ACC112 (cell line): ENCODE measurements at regions not wholly inside any gene's neighbourhood (a gene's known extent, or its start where the extent isn't known, plus 50 kb on each side); places are given as distances from the start of the nearest gene placed in this dataset.
"Not testable (repeated sequence)": the region's sequence is repeated elsewhere in the genome, so short reads cannot be mapped to it uniquely, and the experiment has no call there.

Experiments used
- H2AFZ ChIP-seq: fragments of 200-600 bp; sonication (generic); one replicate; pipeline ENCODE4 v1.6.0; 2017; ENCODE audit warnings: antibody characterized with exemption, low read length; ENCODE audit not compliant: unreplicated experiment
- H3K27ac ChIP-seq: fragments of 200-600 bp; sonication (generic); 2 replicates; pipeline ENCODE4 v1.5.1; 2014; ENCODE audit warnings: low read depth, mild to moderate bottlenecking, antibody characterized with exemption, low read length, moderate library complexity
- H3K27me3 ChIP-seq: fragments of 200-600 bp; sonication (generic); 2 replicates; pipeline ENCODE4 v1.6.1; 2014; ENCODE audit warnings: mild to moderate bottlenecking, antibody characterized with exemption, low read length, moderate library complexity, mixed read lengths; ENCODE audit not compliant: insufficient read depth
- H3K36me3 ChIP-seq: fragments of 200-600 bp; sonication (generic); 2 replicates; pipeline ENCODE4 v1.6.1; 2016; ENCODE audit warnings: mild to moderate bottlenecking, antibody characterized with exemption, low read length, moderate library complexity, mixed read lengths; ENCODE audit not compliant: insufficient read depth
- H3K4me1 ChIP-seq: fragments of 200-600 bp; sonication (generic); one replicate; pipeline ENCODE4 v1.6.1; 2016; ENCODE audit warnings: low read length, mixed read lengths; ENCODE audit not compliant: insufficient read depth, unreplicated experiment, control insufficient read depth
- H3K4me3 ChIP-seq: fragments of 200-600 bp; sonication (generic); 2 replicates; pipeline ENCODE4 v1.5.1; 2014; ENCODE audit warnings: mild to moderate bottlenecking, low read depth, low read length
- H3K79me2 ChIP-seq: fragments of 200-600 bp; sonication (generic); one replicate; pipeline ENCODE4 v1.6.0; 2016; ENCODE audit warnings: low read length; ENCODE audit not compliant: control insufficient read depth, unreplicated experiment, insufficient read depth

DNA sequence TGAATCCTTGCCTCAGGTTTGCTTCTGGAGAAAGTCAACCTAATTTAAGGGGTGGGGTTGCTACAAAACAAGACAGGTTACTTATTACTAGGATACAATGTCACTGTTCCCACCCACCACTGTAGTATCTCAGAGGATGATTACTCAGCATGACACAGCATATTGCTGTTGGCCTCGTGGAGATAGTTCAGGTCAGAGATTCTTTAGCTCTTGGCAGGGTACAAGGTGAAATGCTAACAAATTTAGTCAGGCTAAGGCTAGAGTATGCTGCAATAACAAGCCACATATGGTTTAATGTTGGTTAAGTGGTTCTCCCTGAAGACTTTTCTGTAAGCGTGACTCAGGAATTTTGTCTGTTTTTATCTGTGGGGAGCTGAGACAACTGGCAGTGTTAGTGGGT lies 161.8 kb downstream of the EDEM1 start:
- H3K27me3 ChIP-seq = no peaks in the 10 kb centered on the region
- no peaks in the 10 kb centered on the region for H3K4me1 ChIP-seq
- H3K36me3 ChIP-seq = no peaks in the 10 kb centered on the region
- H2AFZ ChIP-seq = no peak overlapping the region
- no peaks in the 10 kb centered on the region for H3K79me2 ChIP-seq
- H3K27ac ChIP-seq = no peak overlapping the region
- no peak overlapping the region for H3K4me3 ChIP-seq

DNA sequence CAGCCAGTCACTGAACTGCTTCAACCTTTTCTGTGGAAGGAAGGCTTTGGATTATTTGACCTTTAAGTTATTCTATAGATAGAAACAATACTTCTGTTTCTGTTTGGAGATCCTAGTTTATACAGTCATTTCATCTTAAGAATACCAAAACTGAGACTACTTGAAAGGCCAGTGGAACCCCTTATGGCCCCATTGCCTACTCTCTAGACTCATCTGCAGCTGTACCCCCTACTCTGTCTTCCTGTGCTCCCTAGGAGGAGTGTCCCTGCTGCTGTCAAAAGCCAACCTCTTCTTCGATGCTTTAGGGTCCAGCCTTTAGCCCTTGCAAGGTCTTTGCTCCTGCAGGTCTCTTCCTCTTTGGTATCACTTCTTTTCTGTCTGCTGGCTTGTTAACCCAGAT lies 169.6 kb downstream of the EDEM1 start:
- H3K79me2 ChIP-seq = no peaks in the 10 kb centered on the region
- H3K36me3 ChIP-seq = no peaks in the 10 kb centered on the region
- H3K4me3 ChIP-seq = no peak overlapping the region
- no peaks in the 10 kb centered on the region for H3K4me1 ChIP-seq
- no peak overlapping the region for H3K27ac ChIP-seq
- no peaks in the 10 kb centered on the region for H3K27me3 ChIP-seq
- no peak overlapping the region for H2AFZ ChIP-seq

DNA sequence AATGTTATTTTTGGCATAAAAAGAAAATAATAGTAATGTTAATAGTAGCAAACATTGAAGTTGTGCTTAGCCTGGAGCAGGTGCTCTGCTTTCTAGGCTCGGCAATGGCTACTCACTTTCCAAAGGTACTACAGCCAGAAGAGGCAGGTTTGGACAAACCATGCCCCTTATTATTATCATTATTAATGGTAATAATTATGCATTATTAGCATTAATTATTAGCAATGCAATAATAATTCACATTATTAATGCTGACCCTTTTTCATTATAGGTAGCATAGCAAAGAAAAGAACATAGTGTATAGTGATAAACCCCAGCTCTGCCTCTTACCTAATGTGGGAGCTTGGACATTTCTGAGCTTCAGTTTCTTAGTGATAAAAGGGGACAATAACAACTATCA lies 171.4 kb downstream of the EDEM1 start:
- no peak overlapping the region for H2AFZ ChIP-seq
- no peaks in the 10 kb centered on the region for H3K36me3 ChIP-seq
- H3K27me3 ChIP-seq = no peaks in the 10 kb centered on the region
- H3K79me2 ChIP-seq = no peaks in the 10 kb centered on the region
- no peak overlapping the region for H3K4me3 ChIP-seq
- H3K4me1 ChIP-seq = no peaks in the 10 kb centered on the region
- H3K27ac ChIP-seq = no peak overlapping the region

DNA sequence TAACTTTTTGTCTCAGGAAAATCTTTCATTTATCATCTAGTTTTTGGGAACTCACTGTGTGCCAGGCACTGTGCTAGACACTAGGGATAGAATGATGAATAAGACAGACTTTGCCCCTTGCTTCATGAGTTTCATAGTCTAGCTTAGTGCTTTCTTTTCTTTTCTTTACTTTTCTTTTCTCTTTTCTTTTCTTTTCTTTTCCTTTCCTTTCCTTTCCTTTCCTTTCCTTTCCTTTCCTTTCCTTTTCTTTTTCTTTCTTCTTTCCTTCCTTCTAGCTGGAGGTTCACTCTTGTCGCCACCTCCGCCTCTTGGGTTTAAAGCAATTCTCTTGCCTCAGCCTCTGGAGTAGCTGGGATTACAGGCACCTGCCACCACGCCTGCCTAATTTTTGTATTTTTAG lies 172.9 kb downstream of the EDEM1 start:
- no peaks in the 10 kb centered on the region for H3K79me2 ChIP-seq
- H3K4me3 ChIP-seq = no peak overlapping the region
- H3K36me3 ChIP-seq = no peaks in the 10 kb centered on the region
- no peaks in the 10 kb centered on the region for H3K4me1 ChIP-seq
- H3K27me3 ChIP-seq = no peaks in the 10 kb centered on the region
- no peak overlapping the region for H2AFZ ChIP-seq
- no peak overlapping the region for H3K27ac ChIP-seq

DNA sequence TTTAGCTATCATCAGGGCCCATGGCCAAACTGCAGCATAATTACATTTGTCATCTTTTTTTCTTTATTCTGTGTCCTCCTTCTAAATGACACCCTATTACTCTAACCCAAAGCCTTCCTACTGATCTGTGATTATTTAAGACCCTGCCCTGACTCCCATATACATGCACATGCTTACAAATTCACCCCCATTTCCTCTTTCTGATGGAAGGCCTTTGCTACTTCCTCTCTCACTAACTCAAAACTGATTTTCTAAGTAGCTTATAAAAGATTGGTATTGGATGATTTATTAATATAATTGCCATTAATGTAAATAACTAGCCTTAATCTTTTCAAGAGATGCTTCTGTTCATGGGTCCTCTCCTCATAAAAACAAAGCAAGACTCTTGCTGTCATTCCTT lies 179.2 kb downstream of the EDEM1 start:
- no peak overlapping the region for H3K4me3 ChIP-seq
- no peak overlapping the region for H3K27ac ChIP-seq
- H3K79me2 ChIP-seq = no peaks in the 10 kb centered on the region
- no peak overlapping the region for H2AFZ ChIP-seq
- no peaks in the 10 kb centered on the region for H3K36me3 ChIP-seq
- H3K4me1 ChIP-seq = no peaks in the 10 kb centered on the region
- H3K27me3 ChIP-seq = no peaks in the 10 kb centered on the region

DNA sequence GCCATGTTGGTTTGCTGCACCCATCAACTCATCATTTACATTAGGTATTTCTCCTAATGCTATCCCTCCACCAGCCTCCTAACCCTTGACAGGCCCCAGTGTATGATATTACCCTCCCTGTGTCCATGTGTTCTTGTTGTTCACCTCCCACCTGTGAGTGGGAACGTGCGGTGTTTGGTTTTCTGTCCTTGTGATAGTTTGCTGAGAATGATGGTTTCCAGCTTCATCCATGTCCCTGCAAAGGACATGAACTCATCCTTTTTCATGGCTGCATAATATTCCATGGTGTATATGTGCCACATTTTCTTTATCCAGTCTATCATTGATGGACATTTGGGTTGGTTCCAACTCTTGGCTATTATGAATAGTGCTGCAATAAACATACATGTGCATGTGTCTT lies 184.0 kb downstream of the EDEM1 start:
- not testable (repeated sequence) for H2AFZ ChIP-seq, H3K4me3 ChIP-seq, H3K27me3 ChIP-seq, H3K36me3 ChIP-seq, H3K4me1 ChIP-seq, H3K79me2 ChIP-seq, H3K27ac ChIP-seq

DNA sequence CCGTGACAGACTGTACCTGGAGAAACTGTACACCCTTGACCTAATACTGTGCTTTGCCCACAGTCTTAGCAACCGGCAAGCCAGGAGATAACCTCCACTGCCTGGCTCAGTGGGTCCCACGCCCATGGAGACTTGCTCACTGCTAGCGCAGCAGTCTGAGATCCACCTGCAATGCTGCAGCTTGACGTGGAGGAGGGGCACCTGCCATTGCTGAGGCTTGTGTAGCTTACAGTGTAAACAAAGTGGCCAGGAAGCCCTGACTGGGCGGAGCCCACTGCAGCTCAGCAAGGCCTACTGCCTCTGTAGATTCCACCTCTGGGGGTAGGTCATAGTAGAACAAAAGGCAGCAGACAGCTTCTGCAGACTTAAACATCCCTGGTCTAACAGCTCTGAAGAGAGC lies 189.3 kb downstream of the EDEM1 start:
- H3K79me2 ChIP-seq = no peaks in the 10 kb centered on the region
- H3K27ac ChIP-seq = no peak overlapping the region
- no peak overlapping the region for H2AFZ ChIP-seq
- no peaks in the 10 kb centered on the region for H3K36me3 ChIP-seq
- H3K4me1 ChIP-seq = no peaks in the 10 kb centered on the region
- H3K27me3 ChIP-seq = no peaks in the 10 kb centered on the region
- H3K4me3 ChIP-seq = no peak overlapping the region

DNA sequence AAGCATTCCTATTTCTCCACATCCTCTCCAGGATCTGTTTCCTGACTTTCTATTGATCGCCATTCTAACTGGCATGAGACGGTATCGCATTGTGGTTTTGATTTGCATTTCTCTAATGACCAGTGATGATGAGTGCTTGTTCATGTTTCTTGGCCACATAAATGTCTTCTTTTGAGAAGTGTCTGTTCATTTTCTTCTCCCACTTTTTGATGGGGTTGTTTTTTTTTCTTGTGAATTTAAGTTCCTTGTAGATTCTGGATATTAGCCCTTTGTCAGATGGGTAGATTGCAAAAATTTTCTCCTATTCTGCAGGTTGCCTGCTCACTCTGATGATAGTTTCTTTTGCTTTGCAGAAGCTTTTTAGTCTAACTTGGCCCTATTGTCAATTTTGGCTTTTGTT lies 191.8 kb downstream of the EDEM1 start:
- not testable (repeated sequence) for H2AFZ ChIP-seq, H3K36me3 ChIP-seq, H3K27ac ChIP-seq, H3K4me1 ChIP-seq, H3K79me2 ChIP-seq, H3K4me3 ChIP-seq, H3K27me3 ChIP-seq

DNA sequence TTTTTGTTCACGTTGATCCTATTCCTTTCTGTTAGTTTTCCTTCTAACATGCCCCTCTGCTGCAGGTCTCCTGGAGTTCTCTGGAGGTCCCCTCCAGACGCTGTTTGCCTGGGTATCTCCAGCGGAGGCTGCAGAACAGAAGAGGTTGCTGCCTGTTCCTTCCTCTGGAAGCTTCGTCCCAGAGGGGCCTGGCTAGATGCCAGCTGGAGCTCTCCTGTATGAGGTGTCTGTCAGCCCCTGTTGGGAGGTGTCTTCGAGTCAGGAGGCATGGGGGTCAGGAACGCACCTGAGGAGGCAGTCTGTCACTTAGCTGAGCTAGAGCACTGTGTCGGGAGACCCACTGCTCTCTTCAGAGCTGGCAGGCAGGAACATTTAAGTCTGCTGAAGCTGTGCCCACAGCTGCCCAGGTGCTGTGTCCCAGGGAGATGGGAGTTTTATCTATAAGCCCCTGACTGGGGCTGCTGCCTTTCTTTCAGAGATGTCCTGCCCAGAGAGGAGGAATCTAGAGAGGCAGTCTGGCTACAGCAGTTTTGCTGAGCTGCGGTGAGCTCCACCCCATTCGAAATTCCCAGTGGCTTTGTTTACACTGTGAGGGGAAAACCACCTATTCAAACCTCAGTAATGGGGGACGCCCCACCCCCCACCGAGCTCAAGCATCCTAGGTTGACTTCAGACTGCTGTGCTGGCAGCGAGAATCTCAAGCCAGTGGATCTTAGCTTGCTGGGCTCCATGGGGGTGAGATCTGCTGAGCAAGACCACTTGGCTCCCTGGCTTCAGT lies 196.2 kb downstream of the EDEM1 start:
- not testable (repeated sequence) for H3K27me3 ChIP-seq, H3K79me2 ChIP-seq, H3K36me3 ChIP-seq, H3K27ac ChIP-seq, H3K4me1 ChIP-seq, H2AFZ ChIP-seq, H3K4me3 ChIP-seq

DNA sequence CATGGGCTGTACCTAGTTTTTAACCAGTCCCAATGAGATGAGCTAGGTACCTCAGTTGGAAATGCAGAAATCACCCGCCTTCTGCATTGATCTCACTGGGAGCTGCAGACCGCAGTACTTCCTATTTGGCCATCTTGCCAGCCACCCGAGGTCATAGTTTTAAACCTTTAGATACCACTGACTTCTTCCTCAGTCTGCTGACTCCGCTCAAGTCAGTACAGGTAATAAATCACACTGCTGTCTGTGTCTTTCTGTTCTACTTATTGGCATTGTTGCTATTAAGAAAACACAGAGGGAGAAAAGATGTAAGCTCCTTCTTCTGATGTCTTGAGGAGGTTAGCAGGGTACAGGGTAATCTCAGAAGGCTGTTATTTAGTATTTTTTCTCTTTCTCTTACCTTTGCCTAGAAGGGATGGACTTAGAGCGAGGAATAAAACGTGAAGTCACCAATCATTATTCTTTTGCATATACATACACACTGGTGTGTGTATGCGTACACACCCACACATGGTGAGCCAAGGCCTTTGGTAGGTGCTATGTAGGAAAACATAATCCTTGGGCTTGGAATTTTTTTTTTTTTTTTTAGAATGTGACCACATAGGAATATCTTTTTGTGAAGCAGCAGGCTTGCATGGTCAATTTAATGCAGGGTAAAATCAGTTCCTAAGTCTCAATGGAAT lies 197.2 kb downstream of the EDEM1 start:
- Histone ChIP-seq H3K4me1 (no peaks in the 10 kb centered on the region), H3K27ac (no peak overlapping the region), H3K79me2 (no peaks in the 10 kb centered on the region), H3K36me3 (no peaks in the 10 kb centered on the region), H2AFZ (no peak overlapping the region), H3K4me3 (no peak overlapping the region), H3K27me3 (no peaks in the 10 kb centered on the region)

DNA sequence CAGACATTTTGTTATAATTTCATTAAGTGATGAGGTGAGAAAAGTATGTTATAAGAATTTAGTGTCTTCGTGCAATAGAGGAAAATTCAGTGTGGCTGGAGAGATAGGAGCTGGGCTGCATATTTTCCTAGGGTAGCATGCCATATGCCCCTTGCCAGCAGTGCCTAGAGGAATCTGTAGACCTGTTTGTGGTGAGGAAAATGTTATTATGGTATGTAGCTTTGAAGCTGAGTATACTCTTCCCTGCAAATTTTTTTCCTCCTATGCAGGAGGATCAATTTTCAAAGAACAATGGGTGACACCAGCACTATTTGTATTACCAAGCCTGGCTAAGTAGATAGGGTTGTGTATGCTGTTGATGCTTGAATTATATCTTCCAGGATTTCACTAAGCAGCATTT lies 200.6 kb downstream of the EDEM1 start:
- H3K4me1 ChIP-seq = no peaks in the 10 kb centered on the region
- no peak overlapping the region for H2AFZ ChIP-seq
- no peaks in the 10 kb centered on the region for H3K36me3 ChIP-seq
- no peaks in the 10 kb centered on the region for H3K79me2 ChIP-seq
- no peaks in the 10 kb centered on the region for H3K27me3 ChIP-seq
- H3K4me3 ChIP-seq = no peak overlapping the region
- H3K27ac ChIP-seq = no peak overlapping the region
